RWPE1 (cell line): ENCODE measurements at regions not wholly inside any gene's neighbourhood (a gene's known extent, or its start where the extent isn't known, plus 50 kb on each side); places are given as distances from the start of the nearest gene placed in this dataset.
A peak's percentile ranks its signal among the peaks of the same experiment; 100 is the strongest.

Source experiments
- CTCF ChIA-PET: fragments of 350-600 bp; sonication (Branson Sonifier 250); formaldehyde crosslinking; extraction: SDS; loops from one replicate; lab custom pipeline; 2021; lab: Yijun Ruan, JAX
- POLR2A ChIA-PET: fragments of 400-600 bp; formaldehyde crosslinking; extraction: SDS; loops from one replicate; lab custom pipeline; 2020; ENCODE audit warnings: antibody characterized with exemption; ENCODE audit not compliant: low non-redundant PET; lab: Yijun Ruan, JAX
- DNase-seq: peaks from one replicate; pipeline ENCODE4 v3.0.0; 2012; ENCODE audit warnings: low spot score
- H3K27ac ChIP-seq: fragments of 450-650 bp; 2 replicates; pipeline ENCODE4 v1.5.1; 2017
- TF ChIP-seq, protein P1 (sequence below): fragments of 450-650 bp; conservative IDR thresholded peaks from 2 replicates; pipeline ENCODE4 v1.5.1; 2017; ENCODE audit warnings: low read depth, mild to moderate bottlenecking

DNA sequence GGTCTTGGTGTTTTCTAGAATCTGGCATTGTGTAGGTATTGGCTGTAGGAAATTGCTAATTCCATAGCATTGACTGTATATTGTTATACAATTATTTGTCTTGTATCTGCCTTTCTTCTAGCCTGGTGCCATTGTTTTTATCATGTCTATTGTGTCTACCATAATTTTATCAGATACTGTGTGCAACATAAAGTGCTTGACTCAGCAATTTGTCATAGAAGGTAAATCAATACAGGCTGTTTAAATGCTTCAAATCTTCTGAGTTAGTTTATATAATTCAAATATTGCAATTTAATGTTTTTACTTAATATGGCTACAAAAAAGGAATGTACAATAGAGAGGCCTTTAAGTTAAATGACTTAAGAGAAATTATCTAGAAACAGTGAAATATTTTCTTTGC, 263.3 kb upstream of the UGT8 start:
- DNase-seq: no peak
- POLR2A ChIA-PET: no interaction called here
- CTCF ChIA-PET: no interaction called here
- TF ChIP-seq, protein P1, sequence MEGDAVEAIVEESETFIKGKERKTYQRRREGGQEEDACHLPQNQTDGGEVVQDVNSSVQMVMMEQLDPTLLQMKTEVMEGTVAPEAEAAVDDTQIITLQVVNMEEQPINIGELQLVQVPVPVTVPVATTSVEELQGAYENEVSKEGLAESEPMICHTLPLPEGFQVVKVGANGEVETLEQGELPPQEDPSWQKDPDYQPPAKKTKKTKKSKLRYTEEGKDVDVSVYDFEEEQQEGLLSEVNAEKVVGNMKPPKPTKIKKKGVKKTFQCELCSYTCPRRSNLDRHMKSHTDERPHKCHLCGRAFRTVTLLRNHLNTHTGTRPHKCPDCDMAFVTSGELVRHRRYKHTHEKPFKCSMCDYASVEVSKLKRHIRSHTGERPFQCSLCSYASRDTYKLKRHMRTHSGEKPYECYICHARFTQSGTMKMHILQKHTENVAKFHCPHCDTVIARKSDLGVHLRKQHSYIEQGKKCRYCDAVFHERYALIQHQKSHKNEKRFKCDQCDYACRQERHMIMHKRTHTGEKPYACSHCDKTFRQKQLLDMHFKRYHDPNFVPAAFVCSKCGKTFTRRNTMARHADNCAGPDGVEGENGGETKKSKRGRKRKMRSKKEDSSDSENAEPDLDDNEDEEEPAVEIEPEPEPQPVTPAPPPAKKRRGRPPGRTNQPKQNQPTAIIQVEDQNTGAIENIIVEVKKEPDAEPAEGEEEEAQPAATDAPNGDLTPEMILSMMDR: no peak
- no peak overlapping the region for H3K27ac ChIP-seq

DNA sequence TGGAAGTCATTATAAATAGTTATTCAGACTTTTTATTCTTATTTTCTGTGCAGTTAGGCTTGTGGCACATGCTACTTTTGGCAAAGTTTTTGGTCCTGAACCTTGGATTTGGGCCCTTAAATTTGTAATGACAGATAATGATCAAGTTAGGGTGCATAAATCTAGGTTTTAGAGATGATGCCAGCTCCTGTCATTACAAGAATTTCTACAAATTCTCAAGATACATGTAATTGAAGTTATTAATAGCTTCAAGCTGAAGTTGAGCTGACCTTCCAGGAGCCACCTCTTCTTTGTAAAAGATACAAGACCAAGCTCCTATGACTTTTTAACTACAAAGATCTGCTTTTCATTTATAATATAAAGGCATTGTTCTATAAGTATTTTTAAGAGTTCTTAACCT, 255.6 kb upstream of the UGT8 start:
- POLR2A ChIA-PET: no interaction called here
- no peak overlapping the region for H3K27ac ChIP-seq
- TF ChIP-seq, protein P1: no peak
- no peak for DNase-seq
- CTCF ChIA-PET: no interaction called here

DNA sequence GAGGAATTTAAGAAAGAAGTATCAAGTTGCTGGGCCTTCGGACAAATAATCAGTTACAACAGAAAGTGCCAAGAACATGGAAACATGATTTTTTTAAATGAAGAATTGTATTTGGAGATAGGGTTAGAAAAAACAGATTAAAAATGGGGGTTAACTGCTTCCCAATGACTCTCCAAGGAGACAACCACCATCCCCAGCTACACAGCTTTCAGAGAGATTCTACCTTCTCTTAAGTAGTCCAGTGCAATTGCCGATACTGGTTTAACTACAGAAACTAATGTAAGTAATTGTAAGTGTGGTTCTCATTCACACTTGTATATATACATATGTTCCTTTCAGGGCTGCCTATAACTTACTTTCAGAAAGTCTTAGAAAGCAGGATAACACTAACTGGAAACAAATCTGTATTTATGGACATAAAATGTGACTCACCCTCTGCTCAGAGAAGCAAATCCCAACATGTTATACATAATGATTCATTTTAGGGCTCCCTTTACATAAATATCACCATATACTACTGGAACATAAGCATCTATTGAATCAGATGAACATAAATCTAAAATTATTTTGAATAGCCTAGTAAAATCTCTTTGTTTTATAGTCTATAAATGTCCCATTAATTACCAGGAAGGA, 248.9 kb upstream of the UGT8 start:
- H3K27ac ChIP-seq: no peak overlapping the region
- ChIA-PET CTCF (no interaction called here), POLR2A (no interaction called here)
- peak; percentile 76 for DNase-seq
- TF ChIP-seq, protein P1: no peak

DNA sequence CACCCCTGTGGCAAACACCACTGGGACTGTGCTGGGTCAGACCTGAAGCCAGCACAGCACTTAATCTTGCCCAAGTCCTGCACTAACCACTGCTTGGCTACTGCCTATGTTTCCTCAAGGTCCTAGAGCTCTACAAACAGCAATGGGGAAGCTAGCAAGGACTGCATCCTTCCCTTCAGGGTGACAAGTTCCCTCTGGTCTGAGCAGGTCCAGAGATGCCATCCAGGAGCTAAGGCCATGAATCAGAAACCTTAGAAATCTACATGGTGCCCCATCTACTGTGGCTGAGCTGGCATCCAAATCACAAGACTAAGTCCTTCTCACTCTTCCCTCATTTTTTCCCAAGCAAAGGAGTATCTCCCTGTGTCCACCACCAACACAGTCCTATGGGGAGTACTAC, 239.7 kb upstream of the UGT8 start:
- TF ChIP-seq, protein P1: no peak
- ChIA-PET POLR2A (no interaction called here), CTCF (no interaction called here)
- no peak for DNase-seq
- no peak overlapping the region for H3K27ac ChIP-seq

DNA sequence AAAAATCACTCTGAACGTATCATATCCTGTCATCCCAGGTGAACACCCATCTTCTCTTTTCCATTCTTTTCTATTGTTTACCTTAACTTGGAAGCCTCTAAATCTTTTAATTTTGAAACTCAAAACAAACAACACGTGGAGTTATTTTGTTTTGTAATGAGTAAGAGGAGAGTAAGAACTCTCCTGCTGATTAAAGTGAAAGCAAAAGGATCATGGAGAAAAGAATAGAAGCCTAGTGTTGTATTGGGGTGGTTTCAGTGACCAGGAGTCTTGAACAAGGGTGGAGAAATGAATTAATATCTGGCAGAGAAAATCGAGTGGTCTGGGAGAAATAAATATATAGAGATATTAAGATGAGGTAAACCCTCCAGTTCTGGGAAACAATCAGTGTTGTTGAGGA, 237.4 kb upstream of the UGT8 start:
- no peak overlapping the region for H3K27ac ChIP-seq
- TF ChIP-seq, protein P1: no peak
- CTCF ChIA-PET: no interaction called here
- POLR2A ChIA-PET: no interaction called here
- DNase-seq: no peak

DNA sequence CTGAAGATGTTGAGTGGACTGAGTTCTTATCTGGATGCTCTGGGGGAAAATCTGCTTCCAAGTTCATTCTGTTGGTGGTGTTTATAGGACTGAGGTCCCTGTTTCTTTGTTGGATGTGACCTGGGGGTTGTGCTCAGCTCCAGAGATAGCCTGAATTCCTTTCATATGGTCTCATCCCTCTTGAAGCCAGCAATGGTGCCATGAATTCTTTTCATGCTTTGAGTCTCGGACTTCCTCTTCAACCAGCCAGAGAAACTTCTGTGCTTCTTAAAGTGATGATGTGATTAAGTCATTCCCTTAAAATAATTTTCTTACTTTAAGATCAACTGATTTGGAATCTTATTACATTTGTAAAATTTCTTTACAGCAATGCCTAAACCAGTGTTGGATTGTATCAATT, 233.8 kb upstream of the UGT8 start:
- ChIA-PET POLR2A (no interaction called here), CTCF (interaction anchor here (0.6 kb wide), 1 partner anchor 306 kb away, joined by 3 read pairs; no protein-coding TSS in a partner anchor)
- TF ChIP-seq, protein P1: no peak
- H3K27ac ChIP-seq: no peak overlapping the region
- no peak for DNase-seq

DNA sequence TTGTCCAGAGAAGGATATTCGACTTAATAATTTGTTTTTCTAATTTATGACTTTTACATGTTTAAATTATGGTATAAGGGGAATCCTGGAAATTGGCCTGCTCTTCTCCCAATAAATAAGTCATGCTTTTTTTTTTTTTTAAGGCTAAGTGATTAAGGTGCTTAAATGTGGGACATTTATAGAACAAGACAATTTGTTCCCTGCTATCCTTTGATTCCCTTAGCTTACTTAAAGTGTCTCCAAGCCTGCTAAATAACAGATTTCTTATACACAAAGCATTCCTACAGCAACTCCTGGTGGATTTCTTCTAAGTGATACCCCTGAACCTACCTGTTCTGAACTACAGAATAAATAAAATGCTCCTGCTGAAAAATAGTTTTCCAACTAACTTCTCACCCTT, 233.0 kb upstream of the UGT8 start:
- ChIA-PET CTCF (interaction anchor here (0.6 kb wide), 1 partner anchor 305 kb away, joined by 3 read pairs; no protein-coding TSS in a partner anchor), POLR2A (no interaction called here)
- no peak for DNase-seq
- no peak overlapping the region for H3K27ac ChIP-seq
- TF ChIP-seq, protein P1: no peak
